Stomach (tissue), 8 donors: ENCODE measurements at regions not wholly inside any gene's neighbourhood (a gene's known extent, or its start where the extent isn't known, plus 50 kb on each side); places are given as distances from the start of the nearest gene placed in this dataset.
A peak's percentile ranks its signal among the peaks of the same experiment; 100 is the strongest.

Experiments used
- DNase-seq, 2 donors: peaks; one replicate each; pipeline versions ENCODE4 v3.0.0 to v3.0.0-alpha.2; 2013 to 2019
- H3K27ac ChIP-seq, 5 donors: fragments of 200-600 bp in 4 of 5; sonication (generic) in 4 of 5; one replicate each; pipeline ENCODE4 v1.5.1; 2013 to 2019; ENCODE audit warnings: mild to moderate bottlenecking in 1 of 5, moderate library complexity in 1 of 5
- H3K27me3 ChIP-seq, 3 donors: fragments of 200-600 bp; sonication (generic); one replicate each; pipeline ENCODE4 v1.5.1; 2017 to 2019; ENCODE audit warnings: mixed run types in 1 of 3
- H3K36me3 ChIP-seq, 4 donors: fragments of 200-600 bp; sonication (generic); 1 replicate in 3 of 4; 2 replicates in 1 of 4; pipeline ENCODE4 v1.5.1; 2016 to 2019
- H3K4me1 ChIP-seq, 4 donors: fragments of 200-600 bp; sonication (generic); one replicate each; pipeline ENCODE4 v1.5.1; 2016 to 2019
- H3K4me3 ChIP-seq, 4 donors: fragments of 200-600 bp; sonication (generic) in 3 of 4; one replicate each; pipeline ENCODE4 v1.5.1; 2016 to 2019; ENCODE audit warnings: mild to moderate bottlenecking in 1 of 4
- H3K9me3 ChIP-seq, 4 donors: fragments of 200-600 bp; sonication (generic); one replicate each; pipeline ENCODE4 v1.5.1; 2016 to 2019
- EP300 ChIP-seq: sonication (generic); formaldehyde crosslinking; IDR thresholded peaks from one replicate; pipeline ENCODE4 v1.6.1; 2017; ENCODE audit warnings: antibody characterized with exemption
- POLR2A ChIP-seq, 4 donors: fragments of 450-650 bp; IDR thresholded peaks; one replicate each; pipeline ENCODE4 v1.6.1; 2016; ENCODE audit warnings: antibody characterized with exemption in 4 of 4, control low read depth in 2 of 4, mild to moderate bottlenecking in 1 of 4, moderate library complexity in 1 of 4
- POLR2AphosphoS5 ChIP-seq, 3 donors: sonication (generic); formaldehyde crosslinking; IDR thresholded peaks; one replicate each; pipeline ENCODE4 v1.6.1; 2016; ENCODE audit warnings: antibody characterized with exemption in 3 of 3
- WGBS, 5 donors: extraction: QIAGEN DNeasy Blood & Tissue Kit in 3 of 5; methylation state at CpG; one replicate each; pipeline versions ENCODE4 v1.1.5 to v1.1.7; 2013 to 2018; 5-methylcytosine and 5-hydroxymethylcytosine counted together
- intact Hi-C: fragments of 100-400 bp; cut with DNase I; formaldehyde crosslinking; loops from one replicate; pipeline ENCODE4 v1.15.1; 2023; ENCODE audit warnings: low total_unique reads
- TF ChIP-seq, protein P1 (sequence below), 7 experiments: fragments of 450-650 bp in 4 of 7; fragments of 200-600 bp in 3 of 7; sonication (generic) in 3 of 7; IDR thresholded peaks; one replicate each; pipeline ENCODE4 v1.5.1; 2016 to 2019; ENCODE audit warnings: antibody characterized with exemption in 7 of 7, control low read depth in 2 of 7, mild to moderate bottlenecking in 1 of 7
- donor health status: healthy with polysubstance abuse.
- donor health status: Bipolar disorder and iron deficiency.
- donor health status: healthy.

DNA sequence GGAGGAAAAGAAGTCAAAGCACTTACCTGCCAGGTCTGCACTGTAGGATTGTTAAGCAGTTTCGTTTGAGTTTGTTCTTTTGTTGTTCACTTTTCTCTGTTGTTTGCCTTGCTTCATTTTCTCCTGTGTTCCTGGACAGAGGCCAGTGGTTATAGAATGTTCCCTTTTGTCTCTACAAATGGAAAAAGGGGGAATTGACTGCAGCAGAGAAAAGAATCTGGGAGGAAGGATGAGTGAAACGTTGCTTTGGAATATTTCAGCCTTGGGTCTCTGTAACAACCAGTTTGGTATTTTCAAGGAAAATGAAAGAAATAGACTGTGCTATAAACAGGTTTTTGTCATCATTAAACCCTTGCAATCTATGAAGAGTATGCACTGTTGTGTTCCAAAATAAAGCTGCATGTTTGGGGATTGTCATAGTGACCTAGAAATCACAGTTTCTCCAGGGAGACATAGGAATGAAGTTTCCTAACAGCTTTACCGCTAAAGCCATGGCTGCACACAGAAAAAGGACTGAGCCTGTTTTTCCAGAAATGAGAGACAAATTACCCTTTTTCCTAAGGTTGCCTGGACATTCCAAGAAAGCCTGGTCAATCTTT lies 60.8 kb upstream of the HABP2 start:
- H3K36me3 ChIP-seq = no peaks in the 10 kb centered on the region
- H3K27me3 ChIP-seq = no peaks in the 10 kb centered on the region
- DNase-seq = peak in 1 of 2 donors; percentile 62
- no peak overlapping the region for H3K4me3 ChIP-seq
- H3K27ac ChIP-seq = peak overlapping the region in 3 of 5 donors; percentile 3 to 33 (median 19)
- 16 to 43% (median 18%) methylated on average over 3 of the region's 3 CpGs for WGBS, 5 donors
- TF ChIP-seq POLR2AphosphoS5 (IDR thresholded peaks at IDR 0.05) = no peak
- TF ChIP-seq POLR2A (IDR thresholded peaks at IDR 0.05) = no peak
- TF ChIP-seq EP300 = no peak
- TF ChIP-seq, protein P1, sequence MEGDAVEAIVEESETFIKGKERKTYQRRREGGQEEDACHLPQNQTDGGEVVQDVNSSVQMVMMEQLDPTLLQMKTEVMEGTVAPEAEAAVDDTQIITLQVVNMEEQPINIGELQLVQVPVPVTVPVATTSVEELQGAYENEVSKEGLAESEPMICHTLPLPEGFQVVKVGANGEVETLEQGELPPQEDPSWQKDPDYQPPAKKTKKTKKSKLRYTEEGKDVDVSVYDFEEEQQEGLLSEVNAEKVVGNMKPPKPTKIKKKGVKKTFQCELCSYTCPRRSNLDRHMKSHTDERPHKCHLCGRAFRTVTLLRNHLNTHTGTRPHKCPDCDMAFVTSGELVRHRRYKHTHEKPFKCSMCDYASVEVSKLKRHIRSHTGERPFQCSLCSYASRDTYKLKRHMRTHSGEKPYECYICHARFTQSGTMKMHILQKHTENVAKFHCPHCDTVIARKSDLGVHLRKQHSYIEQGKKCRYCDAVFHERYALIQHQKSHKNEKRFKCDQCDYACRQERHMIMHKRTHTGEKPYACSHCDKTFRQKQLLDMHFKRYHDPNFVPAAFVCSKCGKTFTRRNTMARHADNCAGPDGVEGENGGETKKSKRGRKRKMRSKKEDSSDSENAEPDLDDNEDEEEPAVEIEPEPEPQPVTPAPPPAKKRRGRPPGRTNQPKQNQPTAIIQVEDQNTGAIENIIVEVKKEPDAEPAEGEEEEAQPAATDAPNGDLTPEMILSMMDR (IDR thresholded peaks at IDR 0.05) = no peak
- H3K9me3 ChIP-seq = no peaks in the 10 kb centered on the region
- intact Hi-C loops = no loop called here
- H3K4me1 ChIP-seq = peaks cover 0 to 32% (median 23%) of the 10 kb centered on the region in 4 donors

DNA sequence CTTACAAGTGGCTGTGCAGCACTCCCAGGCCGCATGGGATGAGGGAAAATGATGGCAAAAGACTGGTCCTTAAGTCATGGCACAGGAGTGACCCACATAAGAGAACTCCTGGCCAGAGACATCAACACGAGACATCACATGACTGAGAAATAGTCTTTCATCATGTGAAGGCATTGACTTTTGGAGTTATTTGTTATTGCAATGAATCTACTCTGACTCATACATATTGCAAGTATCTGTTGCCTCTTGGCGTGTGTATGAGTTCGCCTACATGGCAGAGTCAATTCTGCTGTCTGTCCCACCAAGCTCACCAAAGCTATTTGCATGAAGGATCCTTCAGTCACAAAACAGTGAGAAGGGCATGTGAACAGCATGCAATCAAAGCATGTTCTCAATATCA lies 59.7 kb upstream of the HABP2 start:
- DNase-seq = no peak
- H3K4me1 ChIP-seq = peaks cover 0 to 32% (median 23%) of the 10 kb centered on the region in 4 donors
- no peaks in the 10 kb centered on the region for H3K9me3 ChIP-seq
- no peaks in the 10 kb centered on the region for H3K27me3 ChIP-seq
- 92 to 95% (median 95%) methylated on average over 4 of the region's 4 CpGs for WGBS, 5 donors
- no peaks in the 10 kb centered on the region for H3K36me3 ChIP-seq
- peak overlapping the region in 2 of 5 donors; percentile 40 to 48 for H3K27ac ChIP-seq
- no peak overlapping the region for H3K4me3 ChIP-seq
- intact Hi-C loops = no loop called here
- TF ChIP-seq EP300 (no peak), POLR2AphosphoS5 (IDR thresholded peaks at IDR 0.05) (no peak), POLR2A (IDR thresholded peaks at IDR 0.05) (no peak)
- TF ChIP-seq, protein P1 (IDR thresholded peaks at IDR 0.05) = no peak

DNA sequence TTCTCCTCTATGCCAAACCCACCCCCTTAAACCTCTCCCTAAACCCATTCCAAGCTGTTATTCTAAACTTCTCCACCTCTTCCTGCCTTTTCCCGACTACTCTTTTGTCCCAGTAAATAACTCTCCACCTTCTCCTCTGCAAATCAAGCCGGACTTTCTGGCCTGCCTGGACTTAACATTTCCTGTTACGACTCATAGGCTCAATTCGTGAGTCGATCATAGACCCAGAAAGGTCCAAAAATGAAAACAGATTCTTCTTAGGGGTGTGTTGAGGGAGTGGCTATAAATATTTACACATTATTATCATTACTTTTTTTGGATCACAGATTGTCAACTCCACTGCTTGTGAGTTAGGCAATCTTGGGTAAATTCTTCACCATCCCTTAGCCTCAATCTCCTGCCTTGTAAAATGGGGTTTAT lies 59.0 kb upstream of the HABP2 start:
- intact Hi-C loops = no loop called here
- DNase-seq = peak in 1 of 2 donors; percentile 38
- Histone ChIP-seq H3K9me3 (no peaks in the 10 kb centered on the region), H3K36me3 (no peaks in the 10 kb centered on the region), H3K27me3 (no peaks in the 10 kb centered on the region), H3K4me1 (peaks cover 3 to 36% (median 24%) of the 10 kb centered on the region in 4 donors), H3K4me3 (no peak overlapping the region), H3K27ac (peak overlapping the region in 3 of 5 donors; percentile 13 to 48 (median 40))
- WGBS, 5 donors = 25 to 49% (median 35%) methylated on average over 5 of the region's 5 CpGs
- TF ChIP-seq POLR2AphosphoS5 (IDR thresholded peaks at IDR 0.05) (peak in 1 of 3 donors; percentile 22), POLR2A (IDR thresholded peaks at IDR 0.05) (no peak)

DNA sequence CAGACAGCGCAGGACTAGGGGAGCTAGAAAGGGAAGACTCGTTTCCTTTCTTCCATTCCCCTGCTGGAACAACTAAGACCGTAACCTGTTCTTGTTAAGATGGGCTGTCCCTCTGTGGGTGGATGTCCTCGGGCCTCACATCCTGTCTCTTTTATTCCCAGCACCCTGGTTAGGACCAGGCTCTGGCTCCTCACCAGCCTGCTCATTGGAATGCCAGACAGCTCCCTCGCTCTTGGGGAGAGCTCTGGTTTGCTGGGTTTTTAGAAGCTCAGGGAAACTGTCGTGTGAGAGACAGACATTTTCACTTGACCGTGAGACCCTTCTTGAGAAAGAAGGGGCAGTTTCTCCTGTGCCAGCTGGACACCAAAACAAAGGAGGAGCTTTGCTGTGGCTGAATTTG lies 58.1 kb upstream of the HABP2 start:
- WGBS, 5 donors = 73 to 83% (median 80%) methylated on average over 7 of the region's 7 CpGs
- Histone ChIP-seq H3K4me1 (peaks cover 4 to 41% (median 30%) of the 10 kb centered on the region in 4 donors), H3K27me3 (no peaks in the 10 kb centered on the region), H3K27ac (no peak overlapping the region), H3K9me3 (no peaks in the 10 kb centered on the region), H3K36me3 (no peaks in the 10 kb centered on the region), H3K4me3 (no peak overlapping the region)
- intact Hi-C loops = no loop called here
- TF ChIP-seq EP300 = no peak
- no peak for TF ChIP-seq POLR2AphosphoS5 (IDR thresholded peaks at IDR 0.05)
- TF ChIP-seq, protein P1 (IDR thresholded peaks at IDR 0.05) = no peak
- no peak for TF ChIP-seq POLR2A (IDR thresholded peaks at IDR 0.05)
- DNase-seq = no peak

DNA sequence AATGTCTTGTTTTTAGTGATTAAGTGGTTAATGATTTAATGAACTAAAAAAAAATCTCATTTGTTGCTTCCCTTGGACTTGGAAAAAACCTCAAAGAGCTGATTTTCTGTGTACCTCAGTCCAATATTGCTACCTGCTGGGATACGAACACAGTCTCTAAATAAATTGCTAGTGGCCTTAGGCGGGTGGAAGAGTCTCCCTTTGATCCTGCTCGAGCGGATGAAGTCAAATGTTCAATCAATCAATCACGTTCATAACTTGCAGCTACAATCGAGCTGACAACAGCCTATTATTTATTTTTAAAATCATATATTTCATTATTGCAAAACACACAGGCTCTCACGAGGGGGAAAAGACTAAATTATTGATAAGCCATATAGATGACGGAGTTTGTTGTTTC lies 57.3 kb upstream of the HABP2 start:
- H3K27me3 ChIP-seq = no peaks in the 10 kb centered on the region
- no peak overlapping the region for H3K4me3 ChIP-seq
- H3K27ac ChIP-seq = no peak overlapping the region
- DNase-seq = no peak
- no peaks in the 10 kb centered on the region for H3K9me3 ChIP-seq
- no peaks in the 10 kb centered on the region for H3K36me3 ChIP-seq
- peaks cover 4 to 41% (median 31%) of the 10 kb centered on the region in 4 donors for H3K4me1 ChIP-seq
- intact Hi-C loops = no loop called here
- WGBS, 5 donors = 81 to 89% (median 88%) methylated on average over 8 of the region's 8 CpGs
- TF ChIP-seq POLR2A (IDR thresholded peaks at IDR 0.05) (no peak), EP300 (no peak), POLR2AphosphoS5 (IDR thresholded peaks at IDR 0.05) (no peak)
- TF ChIP-seq, protein P1 (IDR thresholded peaks at IDR 0.05) = no peak
